GM21737 (cell line): ENCODE measurements at regions not wholly inside any gene's neighbourhood (a gene's known extent, or its start where the extent isn't known, plus 50 kb on each side); places are given as distances from the start of the nearest gene placed in this dataset.

Source experiments
- ATAC-seq: cut with Tn5 transposase; IDR thresholded peaks from one replicate; pipeline ENCODE4 v1.9.1; 2021; ENCODE audit warnings: mild to moderate bottlenecking, moderate library complexity; ENCODE audit not compliant: unreplicated experiment

GRCh38 chr5:128870923-128871322 lies 94.4 kb upstream of the SLC27A6 start:
- no peak for ATAC-seq

GRCh38 chr5:128876569-128877382 lies 88.5 kb upstream of the SLC27A6 start:
- no peak for ATAC-seq

DNA sequence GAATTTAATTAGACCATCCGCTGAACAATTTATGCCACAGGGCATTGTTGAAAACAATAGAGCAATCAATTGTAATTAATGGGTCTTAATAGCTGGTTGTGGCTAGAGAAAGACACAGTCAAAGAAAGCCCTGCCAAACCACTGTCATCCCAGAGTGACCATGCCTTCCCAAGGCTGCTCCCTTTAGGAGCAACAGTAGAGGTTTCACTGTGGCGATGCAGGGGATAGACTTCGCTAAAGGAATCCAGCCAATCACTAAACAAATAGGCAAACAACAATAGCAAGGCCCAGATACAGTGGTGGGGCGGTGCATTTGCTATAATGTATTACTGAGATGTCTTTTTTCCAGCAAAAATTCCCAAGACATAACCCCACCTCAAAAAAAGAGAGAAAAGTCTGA lies 87.8 kb upstream of the SLC27A6 start:
- ATAC-seq, result no peak

DNA sequence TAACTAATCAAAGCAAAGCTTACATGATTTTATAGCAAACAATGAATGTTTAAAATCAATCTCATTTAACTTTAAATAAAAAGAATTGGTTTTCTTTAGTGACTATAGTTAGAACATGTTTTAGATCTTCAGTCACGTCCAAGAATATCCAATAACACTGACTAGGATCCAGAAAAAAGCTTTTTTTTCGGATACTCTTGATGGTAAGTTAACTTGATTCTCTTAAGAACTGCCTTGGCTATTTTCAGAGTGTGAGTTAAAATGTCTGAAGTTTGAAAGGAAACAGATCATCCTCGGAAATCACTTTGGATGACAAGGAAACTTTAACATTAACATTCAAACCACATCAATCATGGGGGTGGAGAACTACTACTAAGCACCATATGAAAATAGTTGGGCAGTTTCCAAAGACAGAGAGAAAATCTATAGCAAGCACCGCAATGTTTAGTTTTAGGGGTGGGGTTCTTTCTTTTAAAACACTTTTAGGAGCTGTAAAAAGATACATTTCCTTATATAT lies 83.7 kb upstream of the SLC27A6 start:
- ATAC-seq, result no peak

GRCh38 chr5:128885649-128886255 lies 79.5 kb upstream of the SLC27A6 start:
- no peak for ATAC-seq

DNA sequence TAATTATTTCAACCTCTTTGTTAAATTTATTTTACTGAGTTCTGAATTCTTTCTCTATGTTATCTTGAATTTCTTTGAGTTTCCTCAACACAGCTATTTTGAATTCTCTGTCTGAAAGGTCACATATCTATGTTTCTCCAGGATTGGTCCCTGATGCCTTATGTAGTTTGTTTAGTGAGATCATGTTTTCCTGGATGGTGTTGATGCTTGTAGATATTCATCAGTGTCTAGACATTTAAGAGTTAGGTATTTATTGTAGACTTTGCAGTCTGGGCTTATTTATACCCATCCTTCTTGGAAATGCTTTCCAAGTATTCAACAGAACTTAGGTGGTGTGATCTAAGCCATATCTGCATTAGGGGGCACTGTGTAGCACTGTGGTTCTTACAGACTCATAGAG lies 70.2 kb upstream of the SLC27A6 start:
- ATAC-seq, result no peak

GRCh38 chr5:128896675-128897074 lies 68.6 kb upstream of the SLC27A6 start:
- ATAC-seq, result no peak

DNA sequence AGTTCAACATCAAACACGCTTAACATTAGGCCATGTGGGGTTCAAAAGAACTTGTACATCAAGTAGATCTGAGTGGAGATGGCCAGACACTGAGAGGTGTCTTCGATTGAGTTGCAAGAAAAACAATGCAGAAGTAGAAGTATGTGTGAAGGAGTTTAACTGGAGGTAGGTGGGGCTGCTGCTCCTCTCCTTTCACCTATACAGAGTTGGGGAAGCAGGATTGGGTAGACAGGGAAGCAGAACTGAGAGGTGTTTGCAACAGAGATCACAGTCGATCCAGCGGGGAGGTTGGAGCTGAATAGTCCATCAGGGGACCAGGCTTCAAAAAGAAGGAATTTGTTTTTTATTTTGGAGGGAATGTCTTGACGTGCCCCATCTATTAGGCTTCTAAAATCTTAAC lies 61.7 kb upstream of the SLC27A6 start:
- no peak for ATAC-seq

- no peak for ATAC-seq
Measured at GRCh38 chr5:128904805-128905567, 60.3 kb upstream of the SLC27A6 start.

GRCh38 chr5:128905568-128906110 lies 59.6 kb upstream of the SLC27A6 start:
- ATAC-seq, result peak; percentile 94

DNA sequence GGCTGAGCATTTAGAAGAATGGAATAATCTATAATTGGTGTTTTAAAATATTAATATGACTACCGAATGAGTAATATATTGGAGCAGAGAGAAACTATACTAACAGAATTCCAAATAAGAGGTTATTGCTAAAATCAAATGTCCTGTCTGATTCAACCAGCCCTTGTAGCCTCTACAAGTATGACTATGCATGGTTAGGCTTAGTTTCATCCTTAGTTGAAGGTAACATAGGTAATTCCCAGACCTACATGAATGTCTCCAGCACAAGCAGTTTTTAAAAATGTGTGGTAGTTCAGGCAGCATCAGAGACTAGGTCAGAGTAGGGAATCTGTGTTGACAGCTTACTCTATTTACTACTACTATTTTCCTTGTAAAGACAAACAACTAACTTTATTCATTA lies 51.7 kb upstream of the SLC27A6 start:
- no peak for ATAC-seq
